GM23338 (cell line): ENCODE measurements at regions not wholly inside any gene's neighbourhood (a gene's known extent, or its start where the extent isn't known, plus 50 kb on each side); places are given as distances from the start of the nearest gene placed in this dataset.
A peak's percentile ranks its signal among the peaks of the same experiment; 100 is the strongest.

Experiments
- ATAC-seq: fragments of 200-7000 bp; cut with Tn5 transposase; 3 replicates; pipeline ENCODE4 v1.9.1; 2020
- DNase-seq: peaks from one replicate; pipeline ENCODE4 v3.0.0-alpha.2; 2015; ENCODE audit warnings: low spot score
- H2AFZ ChIP-seq: fragments of 200-600 bp; sonication (generic); 2 replicates; pipeline ENCODE4 v1.8.0; 2016; ENCODE audit warnings: antibody characterized with exemption, mild to moderate bottlenecking, moderate library complexity
- H3F3A ChIP-seq: fragments of 200-600 bp; sonication (generic); replicated peaks from 2 replicates; pipeline ENCODE4 v1.8.0; 2017; ENCODE audit warnings: antibody characterized with exemption, mixed run types, low read depth
- H3K27ac ChIP-seq: fragments of 200-600 bp; sonication (generic); 2 replicates; pipeline ENCODE4 v1.6.1; 2016; ENCODE audit warnings: low read depth
- H3K27me3 ChIP-seq: fragments of 200-600 bp; sonication (generic); 2 replicates; pipeline ENCODE4 v1.8.0; 2016; ENCODE audit warnings: mild to moderate bottlenecking, mixed run types, moderate library complexity; ENCODE audit not compliant: insufficient read depth
- H3K36me3 ChIP-seq: fragments of 200-600 bp; sonication (generic); 2 replicates; pipeline ENCODE4 v1.8.0; 2016; ENCODE audit warnings: mild to moderate bottlenecking; ENCODE audit not compliant: insufficient read depth
- H3K4me1 ChIP-seq: fragments of 200-600 bp; sonication (generic); 2 replicates; pipeline ENCODE4 v1.8.0; 2016; ENCODE audit warnings: mild to moderate bottlenecking, moderate library complexity; ENCODE audit not compliant: insufficient read depth
- H3K4me2 ChIP-seq: fragments of 200-600 bp; sonication (generic); 2 replicates; pipeline ENCODE4 v1.7.1; 2017; ENCODE audit warnings: mixed run types
- H3K4me3 ChIP-seq: fragments of 200-600 bp; sonication (generic); 2 replicates; pipeline ENCODE4 v1.6.1; 2016; ENCODE audit warnings: mixed run types
- H3K79me2 ChIP-seq: fragments of 200-600 bp; sonication (generic); replicated peaks from 2 replicates; pipeline ENCODE4 v1.8.0; 2017; ENCODE audit warnings: mild to moderate bottlenecking; ENCODE audit not compliant: insufficient read depth
- H3K9me2 ChIP-seq: fragments of 200-600 bp; sonication (generic); 2 replicates; pipeline ENCODE4 v1.8.0; 2017; ENCODE audit not compliant: insufficient read depth
- H4K20me1 ChIP-seq: fragments of 200-600 bp; sonication (generic); replicated peaks from 2 replicates; pipeline ENCODE4 v1.8.0; 2017; ENCODE audit warnings: mild to moderate bottlenecking; ENCODE audit not compliant: insufficient read depth
- H3K27ac Mint-ChIP-seq: 2 replicates; pipeline ENCODE4 v1.8.0; 2020; ENCODE audit warnings: inconsistent platforms, mild to moderate bottlenecking, moderate library complexity, mixed read lengths
- H3K27me3 Mint-ChIP-seq: 3 replicates; pipeline ENCODE4 v1.8.0; 2022; ENCODE audit warnings: low read depth, mild to moderate bottlenecking, moderate library complexity, mixed read lengths, inconsistent platforms; ENCODE audit not compliant: insufficient read depth, poor library complexity
- H3K36me3 Mint-ChIP-seq: 3 replicates; pipeline ENCODE4 v1.8.0; 2021; ENCODE audit warnings: low read depth, mild to moderate bottlenecking, inconsistent platforms, moderate library complexity, mixed read lengths
- H3K4me1 Mint-ChIP-seq: 3 replicates; pipeline ENCODE4 v1.8.0; 2020; ENCODE audit warnings: mild to moderate bottlenecking, inconsistent platforms, mixed read lengths
- H3K4me3 Mint-ChIP-seq: 3 replicates; pipeline ENCODE4 v1.8.0; 2021; ENCODE audit warnings: moderate library complexity, mild to moderate bottlenecking, inconsistent platforms, mixed read lengths
- H3K9me3 Mint-ChIP-seq: 3 replicates; pipeline ENCODE4 v1.8.0; 2020; ENCODE audit warnings: moderate library complexity, mild to moderate bottlenecking, inconsistent platforms, mixed read lengths
- CREB1 ChIP-seq: fragments of 250-450 bp; sonication (Bioruptor Pico); IDR thresholded peaks from 2 replicates; pipeline ENCODE4 v1.5.0; 2020; ENCODE audit warnings: low read depth, mild to moderate bottlenecking, moderate library complexity
- EZH2 ChIP-seq: fragments of 200-600 bp; sonication (generic); IDR thresholded peaks from one replicate; pipeline ENCODE4 v1.8.0; 2017; ENCODE audit warnings: antibody characterized with exemption, mild to moderate bottlenecking, low read depth; ENCODE audit not compliant: unreplicated experiment
- EZH2phosphoT487 ChIP-seq: fragments of 200-600 bp; sonication (generic); IDR thresholded peaks from one replicate; pipeline ENCODE4 v1.8.1; 2018; ENCODE audit warnings: antibody characterized with exemption; ENCODE audit not compliant: unreplicated experiment
- JUNB ChIP-seq: IDR thresholded peaks from one replicate; pipeline ENCODE4 v1.6.1; 2016; ENCODE audit warnings: antibody characterized with exemption; ENCODE audit not compliant: unreplicated experiment
- NANOG ChIP-seq: IDR thresholded peaks from 2 replicates; pipeline ENCODE4 v1.6.1; 2016; ENCODE audit warnings: antibody characterized with exemption, borderline replicate concordance
- POLR2AphosphoS5 ChIP-seq: IDR thresholded peaks from 2 replicates; pipeline ENCODE4 v1.6.1; 2016; ENCODE audit warnings: antibody characterized with exemption, low read depth
- STAT1 ChIP-seq: IDR thresholded peaks from one replicate; pipeline ENCODE4 v1.6.1; 2016; ENCODE audit warnings: antibody characterized with exemption; ENCODE audit not compliant: unreplicated experiment
- ZNF114 ChIP-seq: fragments of 250-450 bp; sonication (Bioruptor Pico); IDR thresholded peaks from 2 replicates; pipeline ENCODE4 v1.5.0; 2020; ENCODE audit warnings: mild to moderate bottlenecking, moderate library complexity
- ZNF331 ChIP-seq: fragments of 250-450 bp; sonication (Bioruptor Pico); IDR thresholded peaks from 2 replicates; pipeline ENCODE4 v1.5.0; 2020; ENCODE audit warnings: low read depth, mild to moderate bottlenecking, moderate library complexity
- TF ChIP-seq, protein P1 (sequence below), 2 experiments: fragments of 200-600 bp in 1 of 2; sonication (generic) in 1 of 2; conservative IDR thresholded peaks; 2 replicates each; pipeline versions ENCODE4 v1.5.1 to v1.6.1; 2016 to 2017; ENCODE audit warnings: antibody characterized with exemption in 2 of 2, low read depth in 2 of 2, mild to moderate bottlenecking in 2 of 2, moderate library complexity in 1 of 2
- TF ChIP-seq, protein P2 (sequence below): IDR thresholded peaks from one replicate; pipeline ENCODE4 v1.6.1; 2018; ENCODE audit warnings: antibody characterized with exemption; ENCODE audit not compliant: unreplicated experiment
- TF ChIP-seq, protein P3 (sequence below): IDR thresholded peaks from 2 replicates; pipeline ENCODE4 v1.6.1; 2016; ENCODE audit warnings: antibody characterized with exemption
- TF ChIP-seq, protein P4 (sequence below): fragments of 250-450 bp; sonication (Bioruptor Pico); IDR thresholded peaks from 2 replicates; pipeline ENCODE4 v1.5.0; 2020; ENCODE audit warnings: mild to moderate bottlenecking, moderate library complexity

DNA sequence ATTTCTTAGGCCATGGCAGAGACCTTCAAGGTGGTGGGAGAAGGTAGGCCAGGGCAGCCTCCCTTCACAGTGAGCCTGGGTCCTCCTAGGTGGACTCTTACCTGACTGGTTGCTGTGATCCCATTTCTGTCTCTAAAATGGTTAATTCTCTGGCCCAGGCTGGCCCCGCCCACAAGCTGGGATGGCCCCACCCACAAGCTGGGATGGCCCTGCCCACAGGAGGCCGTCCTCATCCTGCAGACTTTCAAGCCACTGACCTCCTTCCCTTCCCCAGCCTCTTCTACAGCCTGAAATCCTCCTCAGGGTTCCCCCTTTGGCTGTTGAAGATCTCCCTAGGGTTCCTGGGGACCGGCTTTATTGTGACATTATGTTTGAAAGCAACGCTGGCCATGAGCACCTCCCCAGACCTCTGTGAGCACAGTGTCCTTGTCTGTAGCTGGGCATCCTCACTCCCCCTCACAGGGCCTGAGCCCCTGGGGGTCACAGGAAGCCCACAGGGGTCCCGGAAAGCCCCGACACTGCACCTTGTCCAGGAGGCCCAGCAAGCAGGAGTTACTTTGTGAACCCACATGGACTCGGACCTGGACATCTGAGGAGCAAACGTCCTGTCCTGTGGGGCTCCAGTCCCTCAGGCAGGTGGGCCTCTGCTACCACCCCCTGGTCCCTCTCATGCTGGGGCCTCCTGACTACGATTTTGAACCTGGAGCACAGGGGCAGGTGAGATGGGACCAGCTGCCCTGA, 621.7 kb downstream of the MATN1 start:
- Mint-ChIP-seq H3K27ac (no peak overlapping the region), H3K4me1 (no peaks in the 10 kb centered on the region), H3K9me3 (no peaks in the 10 kb centered on the region), H3K27me3 (peaks cover 3% of the 10 kb centered on the region), H3K4me3 (no peak overlapping the region), H3K36me3 (no peaks in the 10 kb centered on the region)
- no peaks in the 10 kb centered on the region for H3K4me1 ChIP-seq
- H3F3A ChIP-seq, result no peaks in the 10 kb centered on the region
- H3K27ac ChIP-seq, result no peak overlapping the region
- TF ChIP-seq EZH2 (no peak), CREB1 (CRISPR knock-in tag) (no peak), POLR2AphosphoS5 (no peak), JUNB (no peak), NANOG (no peak), EZH2phosphoT487 (no peak), STAT1 (no peak), ZNF331 (CRISPR knock-in tag) (no peak), ZNF114 (CRISPR knock-in tag) (no peak)
- TF ChIP-seq, protein P1, sequence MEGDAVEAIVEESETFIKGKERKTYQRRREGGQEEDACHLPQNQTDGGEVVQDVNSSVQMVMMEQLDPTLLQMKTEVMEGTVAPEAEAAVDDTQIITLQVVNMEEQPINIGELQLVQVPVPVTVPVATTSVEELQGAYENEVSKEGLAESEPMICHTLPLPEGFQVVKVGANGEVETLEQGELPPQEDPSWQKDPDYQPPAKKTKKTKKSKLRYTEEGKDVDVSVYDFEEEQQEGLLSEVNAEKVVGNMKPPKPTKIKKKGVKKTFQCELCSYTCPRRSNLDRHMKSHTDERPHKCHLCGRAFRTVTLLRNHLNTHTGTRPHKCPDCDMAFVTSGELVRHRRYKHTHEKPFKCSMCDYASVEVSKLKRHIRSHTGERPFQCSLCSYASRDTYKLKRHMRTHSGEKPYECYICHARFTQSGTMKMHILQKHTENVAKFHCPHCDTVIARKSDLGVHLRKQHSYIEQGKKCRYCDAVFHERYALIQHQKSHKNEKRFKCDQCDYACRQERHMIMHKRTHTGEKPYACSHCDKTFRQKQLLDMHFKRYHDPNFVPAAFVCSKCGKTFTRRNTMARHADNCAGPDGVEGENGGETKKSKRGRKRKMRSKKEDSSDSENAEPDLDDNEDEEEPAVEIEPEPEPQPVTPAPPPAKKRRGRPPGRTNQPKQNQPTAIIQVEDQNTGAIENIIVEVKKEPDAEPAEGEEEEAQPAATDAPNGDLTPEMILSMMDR (conservative IDR thresholded peaks at IDR 0.05; ENCODE audit: low read depth in 2 of 2), result no peak
- TF ChIP-seq, protein P2, sequence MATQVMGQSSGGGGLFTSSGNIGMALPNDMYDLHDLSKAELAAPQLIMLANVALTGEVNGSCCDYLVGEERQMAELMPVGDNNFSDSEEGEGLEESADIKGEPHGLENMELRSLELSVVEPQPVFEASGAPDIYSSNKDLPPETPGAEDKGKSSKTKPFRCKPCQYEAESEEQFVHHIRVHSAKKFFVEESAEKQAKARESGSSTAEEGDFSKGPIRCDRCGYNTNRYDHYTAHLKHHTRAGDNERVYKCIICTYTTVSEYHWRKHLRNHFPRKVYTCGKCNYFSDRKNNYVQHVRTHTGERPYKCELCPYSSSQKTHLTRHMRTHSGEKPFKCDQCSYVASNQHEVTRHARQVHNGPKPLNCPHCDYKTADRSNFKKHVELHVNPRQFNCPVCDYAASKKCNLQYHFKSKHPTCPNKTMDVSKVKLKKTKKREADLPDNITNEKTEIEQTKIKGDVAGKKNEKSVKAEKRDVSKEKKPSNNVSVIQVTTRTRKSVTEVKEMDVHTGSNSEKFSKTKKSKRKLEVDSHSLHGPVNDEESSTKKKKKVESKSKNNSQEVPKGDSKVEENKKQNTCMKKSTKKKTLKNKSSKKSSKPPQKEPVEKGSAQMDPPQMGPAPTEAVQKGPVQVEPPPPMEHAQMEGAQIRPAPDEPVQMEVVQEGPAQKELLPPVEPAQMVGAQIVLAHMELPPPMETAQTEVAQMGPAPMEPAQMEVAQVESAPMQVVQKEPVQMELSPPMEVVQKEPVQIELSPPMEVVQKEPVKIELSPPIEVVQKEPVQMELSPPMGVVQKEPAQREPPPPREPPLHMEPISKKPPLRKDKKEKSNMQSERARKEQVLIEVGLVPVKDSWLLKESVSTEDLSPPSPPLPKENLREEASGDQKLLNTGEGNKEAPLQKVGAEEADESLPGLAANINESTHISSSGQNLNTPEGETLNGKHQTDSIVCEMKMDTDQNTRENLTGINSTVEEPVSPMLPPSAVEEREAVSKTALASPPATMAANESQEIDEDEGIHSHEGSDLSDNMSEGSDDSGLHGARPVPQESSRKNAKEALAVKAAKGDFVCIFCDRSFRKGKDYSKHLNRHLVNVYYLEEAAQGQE, result no peak
- TF ChIP-seq, protein P3, sequence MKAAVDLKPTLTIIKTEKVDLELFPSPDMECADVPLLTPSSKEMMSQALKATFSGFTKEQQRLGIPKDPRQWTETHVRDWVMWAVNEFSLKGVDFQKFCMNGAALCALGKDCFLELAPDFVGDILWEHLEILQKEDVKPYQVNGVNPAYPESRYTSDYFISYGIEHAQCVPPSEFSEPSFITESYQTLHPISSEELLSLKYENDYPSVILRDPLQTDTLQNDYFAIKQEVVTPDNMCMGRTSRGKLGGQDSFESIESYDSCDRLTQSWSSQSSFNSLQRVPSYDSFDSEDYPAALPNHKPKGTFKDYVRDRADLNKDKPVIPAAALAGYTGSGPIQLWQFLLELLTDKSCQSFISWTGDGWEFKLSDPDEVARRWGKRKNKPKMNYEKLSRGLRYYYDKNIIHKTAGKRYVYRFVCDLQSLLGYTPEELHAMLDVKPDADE, result no peak
- TF ChIP-seq, protein P4, sequence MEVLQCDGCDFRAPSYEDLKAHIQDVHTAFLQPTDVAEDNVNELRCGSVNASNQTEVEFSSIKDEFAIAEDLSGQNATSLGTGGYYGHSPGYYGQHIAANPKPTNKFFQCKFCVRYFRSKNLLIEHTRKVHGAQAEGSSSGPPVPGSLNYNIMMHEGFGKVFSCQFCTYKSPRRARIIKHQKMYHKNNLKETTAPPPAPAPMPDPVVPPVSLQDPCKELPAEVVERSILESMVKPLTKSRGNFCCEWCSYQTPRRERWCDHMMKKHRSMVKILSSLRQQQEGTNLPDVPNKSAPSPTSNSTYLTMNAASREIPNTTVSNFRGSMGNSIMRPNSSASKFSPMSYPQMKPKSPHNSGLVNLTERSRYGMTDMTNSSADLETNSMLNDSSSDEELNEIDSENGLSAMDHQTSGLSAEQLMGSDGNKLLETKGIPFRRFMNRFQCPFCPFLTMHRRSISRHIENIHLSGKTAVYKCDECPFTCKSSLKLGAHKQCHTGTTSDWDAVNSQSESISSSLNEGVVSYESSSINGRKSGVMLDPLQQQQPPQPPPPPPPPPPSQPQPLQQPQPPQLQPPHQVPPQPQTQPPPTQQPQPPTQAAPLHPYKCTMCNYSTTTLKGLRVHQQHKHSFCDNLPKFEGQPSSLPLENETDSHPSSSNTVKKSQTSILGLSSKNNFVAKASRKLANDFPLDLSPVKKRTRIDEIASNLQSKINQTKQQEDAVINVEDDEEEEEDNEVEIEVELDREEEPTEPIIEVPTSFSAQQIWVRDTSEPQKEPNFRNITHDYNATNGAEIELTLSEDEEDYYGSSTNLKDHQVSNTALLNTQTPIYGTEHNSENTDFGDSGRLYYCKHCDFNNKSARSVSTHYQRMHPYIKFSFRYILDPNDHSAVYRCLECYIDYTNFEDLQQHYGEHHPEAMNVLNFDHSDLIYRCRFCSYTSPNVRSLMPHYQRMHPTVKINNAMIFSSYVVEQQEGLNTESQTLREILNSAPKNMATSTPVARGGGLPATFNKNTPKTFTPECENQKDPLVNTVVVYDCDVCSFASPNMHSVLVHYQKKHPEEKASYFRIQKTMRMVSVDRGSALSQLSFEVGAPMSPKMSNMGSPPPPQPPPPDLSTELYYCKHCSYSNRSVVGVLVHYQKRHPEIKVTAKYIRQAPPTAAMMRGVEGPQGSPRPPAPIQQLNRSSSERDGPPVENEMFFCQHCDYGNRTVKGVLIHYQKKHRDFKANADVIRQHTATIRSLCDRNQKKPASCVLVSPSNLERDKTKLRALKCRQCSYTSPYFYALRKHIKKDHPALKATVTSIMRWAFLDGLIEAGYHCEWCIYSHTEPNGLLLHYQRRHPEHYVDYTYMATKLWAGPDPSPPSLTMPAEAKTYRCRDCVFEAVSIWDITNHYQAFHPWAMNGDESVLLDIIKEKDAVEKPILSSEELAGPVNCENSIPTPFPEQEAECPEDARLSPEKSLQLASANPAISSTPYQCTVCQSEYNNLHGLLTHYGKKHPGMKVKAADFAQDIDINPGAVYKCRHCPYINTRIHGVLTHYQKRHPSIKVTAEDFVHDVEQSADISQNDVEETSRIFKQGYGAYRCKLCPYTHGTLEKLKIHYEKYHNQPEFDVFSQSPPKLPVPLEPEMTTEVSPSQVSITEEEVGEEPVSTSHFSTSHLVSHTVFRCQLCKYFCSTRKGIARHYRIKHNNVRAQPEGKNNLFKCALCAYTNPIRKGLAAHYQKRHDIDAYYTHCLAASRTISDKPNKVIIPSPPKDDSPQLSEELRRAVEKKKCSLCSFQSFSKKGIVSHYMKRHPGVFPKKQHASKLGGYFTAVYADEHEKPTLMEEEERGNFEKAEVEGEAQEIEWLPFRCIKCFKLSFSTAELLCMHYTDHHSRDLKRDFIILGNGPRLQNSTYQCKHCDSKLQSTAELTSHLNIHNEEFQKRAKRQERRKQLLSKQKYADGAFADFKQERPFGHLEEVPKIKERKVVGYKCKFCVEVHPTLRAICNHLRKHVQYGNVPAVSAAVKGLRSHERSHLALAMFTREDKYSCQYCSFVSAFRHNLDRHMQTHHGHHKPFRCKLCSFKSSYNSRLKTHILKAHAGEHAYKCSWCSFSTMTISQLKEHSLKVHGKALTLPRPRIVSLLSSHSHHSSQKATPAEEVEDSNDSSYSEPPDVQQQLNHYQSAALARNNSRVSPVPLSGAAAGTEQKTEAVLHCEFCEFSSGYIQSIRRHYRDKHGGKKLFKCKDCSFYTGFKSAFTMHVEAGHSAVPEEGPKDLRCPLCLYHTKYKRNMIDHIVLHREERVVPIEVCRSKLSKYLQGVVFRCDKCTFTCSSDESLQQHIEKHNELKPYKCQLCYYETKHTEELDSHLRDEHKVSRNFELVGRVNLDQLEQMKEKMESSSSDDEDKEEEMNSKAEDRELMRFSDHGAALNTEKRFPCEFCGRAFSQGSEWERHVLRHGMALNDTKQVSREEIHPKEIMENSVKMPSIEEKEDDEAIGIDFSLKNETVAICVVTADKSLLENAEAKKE (CRISPR knock-in tag), result no peak
- H2AFZ ChIP-seq, result peak overlapping the region; percentile 38; the same call in 1 of the 2 replicates
- no peaks in the 10 kb centered on the region for H3K27me3 ChIP-seq
- no peak overlapping the region for H3K4me2 ChIP-seq
- H3K36me3 ChIP-seq, result no peaks in the 10 kb centered on the region
- peak; percentile 33 for DNase-seq
- no peaks in the 10 kb centered on the region for H3K79me2 ChIP-seq
- no peaks in the 10 kb centered on the region for H3K9me2 ChIP-seq
- peak; percentile 42 for ATAC-seq
- no peak overlapping the region for H3K4me3 ChIP-seq
- no peaks in the 10 kb centered on the region for H4K20me1 ChIP-seq
